Posterior cingulate gyrus (tissue), 11 donors: ENCODE measurements at regions not wholly inside any gene's neighbourhood (a gene's known extent, or its start where the extent isn't known, plus 50 kb on each side); places are given as distances from the start of the nearest gene placed in this dataset.

Experiments used
- DNase-seq, 10 donors: peaks; one replicate each; pipeline versions ENCODE4 v3.0.0 to v3.0.0-alpha.2; 2020 to 2021; ENCODE audit warnings: mixed read lengths in 3 of 10
- intact Hi-C: fragments of 100-400 bp; cut with DNase I; formaldehyde crosslinking; loops from one replicate; pipeline ENCODE4 v1.15.1; 2023

DNA sequence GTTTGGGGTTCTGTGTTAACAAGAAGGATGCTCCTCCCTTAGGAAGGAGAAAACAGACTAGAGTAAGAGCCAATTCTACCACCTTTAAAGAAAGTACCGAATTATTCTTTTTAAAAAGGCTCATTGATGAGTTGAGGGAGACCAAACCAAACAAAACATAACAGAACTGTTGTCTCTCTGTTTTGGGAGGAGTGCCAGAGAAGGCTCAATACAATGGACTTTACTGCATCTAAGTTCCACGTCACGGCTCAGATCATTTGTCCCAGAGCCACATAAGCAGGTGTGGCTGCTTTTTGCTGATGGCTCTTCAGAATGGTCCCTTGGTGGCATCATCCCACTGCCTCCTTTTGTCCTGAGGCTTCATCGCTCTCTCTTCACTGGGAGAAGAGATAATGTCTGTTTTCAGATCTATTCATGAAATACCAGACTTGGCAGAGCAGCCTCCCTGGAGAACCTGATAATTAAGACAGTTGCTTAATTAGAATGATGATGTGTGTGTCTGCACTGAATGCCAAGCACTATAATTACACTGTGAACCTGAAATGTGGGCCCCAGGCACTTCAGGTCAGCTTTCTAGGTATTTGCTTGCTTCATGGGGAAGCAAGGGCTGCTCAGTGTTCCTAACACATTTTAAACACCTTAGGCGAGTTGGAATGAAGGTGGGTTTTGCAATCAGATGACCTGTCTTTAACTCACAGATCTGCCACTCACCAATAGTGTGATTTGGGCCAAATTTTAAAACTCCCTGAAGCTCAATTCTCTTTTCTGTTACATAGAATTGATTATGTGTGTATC lies 335.2 kb upstream of the MCTP2 start:
- intact Hi-C loops: no loop called here
- DNase-seq: peak in 1 of 10 donors; percentile 2

GRCh38 chr15:93894438-93895036 lies 336.8 kb upstream of the MCTP2 start:
- no peak for DNase-seq
- intact Hi-C loops: no loop called here

- intact Hi-C loops: no loop called here
- DNase-seq: no peak
Measured at GRCh38 chr15:93887151-93887550, 344.2 kb upstream of the MCTP2 start.

GRCh38 chr15:93882779-93883178 lies 348.6 kb upstream of the MCTP2 start:
- intact Hi-C loops: no loop called here

DNA sequence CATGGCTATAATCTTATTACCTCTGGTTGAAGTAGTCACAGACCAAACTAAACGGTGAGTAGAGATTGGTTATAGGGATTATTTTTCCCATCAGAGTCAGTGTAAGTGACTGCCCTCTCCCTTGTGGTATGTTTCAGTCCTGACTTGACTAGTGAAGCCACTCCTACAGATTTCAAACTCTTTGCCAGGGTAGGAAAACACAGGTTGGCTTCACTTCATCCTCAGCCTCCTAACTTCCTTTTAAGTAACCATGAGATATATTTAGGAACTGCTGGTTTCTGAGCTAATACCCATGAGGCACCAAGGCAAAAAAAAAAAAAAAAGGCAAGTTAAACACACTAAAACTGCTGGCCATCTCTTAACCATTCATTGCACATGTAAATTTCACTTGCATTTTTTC lies 349.2 kb upstream of the MCTP2 start:
- intact Hi-C loops: no loop called here
- no peak for DNase-seq

More at GRCh38 chr15:93882779-93883178, 348.6 kb upstream of the MCTP2 start:
- DNase-seq: no peak

DNA sequence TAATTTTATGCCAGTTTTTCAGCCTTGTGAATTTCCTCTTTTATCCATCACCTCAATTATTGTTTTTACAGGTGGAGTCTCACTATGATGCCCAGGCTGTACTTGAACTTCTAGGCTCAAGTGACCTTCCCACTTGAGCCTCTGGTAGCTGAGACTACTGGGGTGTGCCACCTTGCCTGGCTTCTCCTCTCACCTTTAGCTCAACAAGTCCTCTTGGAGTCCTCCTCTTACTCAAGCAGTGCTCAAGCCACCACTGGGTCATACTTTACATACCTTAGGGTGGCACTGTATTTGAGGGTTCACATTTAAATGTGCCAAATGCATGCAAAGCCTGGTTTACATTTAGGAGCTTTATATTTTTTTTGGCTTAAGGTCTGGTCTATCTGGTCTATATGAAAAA lies 350.1 kb upstream of the MCTP2 start:
- intact Hi-C loops: no loop called here
- DNase-seq: no peak

- intact Hi-C loops: no loop called here
- no peak for DNase-seq
Measured at GRCh38 chr15:93880358-93880757, 351.0 kb upstream of the MCTP2 start.

DNA sequence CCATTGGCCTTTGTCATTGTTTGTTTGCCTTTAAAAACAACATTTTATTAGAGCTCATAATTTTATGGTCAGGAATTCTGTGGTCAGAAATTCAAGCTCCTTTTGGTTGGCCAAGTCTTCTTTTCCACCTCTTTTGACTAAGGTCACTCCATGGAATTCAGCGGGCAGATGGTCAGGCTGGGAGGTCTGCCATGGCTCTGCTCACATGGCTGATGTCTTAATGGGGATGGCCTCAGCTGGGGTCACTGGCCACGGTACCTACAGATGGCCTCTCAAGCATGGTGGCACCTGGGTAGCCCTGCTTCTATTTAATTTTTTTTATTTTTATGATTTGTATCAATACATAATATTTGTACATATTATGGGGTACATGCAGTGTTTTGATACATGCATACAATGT lies 360.8 kb upstream of the MCTP2 start:
- intact Hi-C loops: no loop called here
- DNase-seq: no peak

GRCh38 chr15:93866948-93867347 lies 364.4 kb upstream of the MCTP2 start:
- no peak for DNase-seq
- intact Hi-C loops: no loop called here

- no peak for DNase-seq
- intact Hi-C loops: no loop called here
Measured at GRCh38 chr15:93866476-93866875, 364.9 kb upstream of the MCTP2 start.

DNA sequence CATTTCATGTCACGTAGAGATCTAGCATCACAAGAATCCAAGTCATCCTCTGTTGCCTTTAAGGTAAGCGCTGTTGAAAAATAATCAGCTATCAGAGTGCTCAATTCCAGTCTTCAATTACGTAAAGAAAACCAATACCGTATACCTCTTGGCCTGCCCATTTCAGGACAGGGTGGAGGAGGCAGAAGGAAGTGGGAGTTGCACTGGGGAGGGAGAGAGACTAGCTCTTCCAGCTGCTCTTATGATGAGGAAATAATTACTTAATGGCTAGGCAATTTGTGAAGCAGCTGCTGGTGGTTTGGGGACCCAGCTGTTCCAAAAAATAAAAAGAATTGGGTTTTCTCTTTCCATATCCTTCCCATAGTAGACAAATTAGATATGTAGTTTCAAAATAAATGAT lies 365.8 kb upstream of the MCTP2 start:
- no peak for DNase-seq
- intact Hi-C loops: no loop called here

GRCh38 chr15:93862791-93863190 lies 368.6 kb upstream of the MCTP2 start:
- intact Hi-C loops: no loop called here
- DNase-seq: peak in 2 of 10 donors; percentile 10 to 19

DNA sequence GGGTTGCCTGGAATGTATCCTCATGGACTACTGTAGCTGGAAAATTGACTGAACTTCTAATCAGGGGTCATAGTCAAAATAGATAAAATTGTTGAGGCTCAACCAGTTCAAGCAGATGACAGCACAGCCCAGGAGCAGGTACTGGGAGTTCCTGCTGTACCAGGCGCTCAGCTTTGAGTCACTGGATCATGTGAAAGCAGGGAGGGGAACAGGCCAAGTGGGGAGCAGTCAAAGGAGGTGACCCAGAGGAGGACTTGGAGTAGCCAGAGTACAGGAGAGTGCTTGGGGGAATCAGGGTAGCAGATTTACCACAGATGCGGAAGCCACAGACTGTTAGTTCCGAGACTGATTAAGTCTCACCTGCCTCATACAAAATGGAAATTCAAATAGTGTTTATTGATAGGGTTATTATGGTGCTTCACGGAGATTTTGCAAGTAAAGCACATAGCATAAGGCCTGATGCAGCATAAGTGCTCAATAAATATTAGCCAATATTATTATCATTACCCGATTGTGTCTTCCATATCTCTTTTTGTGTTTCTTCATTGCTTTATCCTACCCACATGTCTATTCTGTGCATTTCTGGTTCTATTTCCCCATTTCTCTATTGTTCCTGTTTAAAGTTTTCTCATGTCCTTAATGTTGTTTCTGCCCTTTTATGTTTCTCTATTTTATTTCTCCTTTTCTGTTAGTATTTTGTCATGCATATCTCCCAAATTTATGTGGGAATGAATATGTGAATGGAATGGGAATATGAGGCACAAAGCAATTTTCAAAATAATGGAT lies 369.2 kb upstream of the MCTP2 start:
- DNase-seq: peak in 1 of 10 donors; percentile 8
- intact Hi-C loops: no loop called here

GRCh38 chr15:93861413-93861812 lies 369.9 kb upstream of the MCTP2 start:
- no peak for DNase-seq

DNA sequence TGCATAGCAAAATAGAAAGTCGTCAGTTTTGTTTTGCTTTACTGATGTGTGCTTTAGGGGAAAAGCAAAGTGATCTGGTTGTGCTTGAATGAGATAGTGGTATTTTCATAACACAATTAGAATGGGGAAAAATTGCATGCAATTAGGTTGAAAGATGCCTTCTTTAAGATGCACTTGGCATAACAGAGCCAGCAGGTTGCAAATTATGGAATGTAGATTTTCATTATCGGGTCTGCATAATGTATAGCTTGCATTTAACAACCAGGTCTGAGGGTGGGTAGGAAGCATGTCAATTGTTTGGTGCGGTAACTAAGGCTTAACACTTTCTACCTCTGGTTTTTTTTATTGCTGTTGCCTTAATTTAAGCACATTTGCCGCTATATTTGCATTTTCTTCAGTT lies 370.7 kb upstream of the MCTP2 start:
- no peak for DNase-seq
- intact Hi-C loops: no loop called here

More at GRCh38 chr15:93861413-93861812, 369.9 kb upstream of the MCTP2 start:
- intact Hi-C loops: no loop called here

DNA sequence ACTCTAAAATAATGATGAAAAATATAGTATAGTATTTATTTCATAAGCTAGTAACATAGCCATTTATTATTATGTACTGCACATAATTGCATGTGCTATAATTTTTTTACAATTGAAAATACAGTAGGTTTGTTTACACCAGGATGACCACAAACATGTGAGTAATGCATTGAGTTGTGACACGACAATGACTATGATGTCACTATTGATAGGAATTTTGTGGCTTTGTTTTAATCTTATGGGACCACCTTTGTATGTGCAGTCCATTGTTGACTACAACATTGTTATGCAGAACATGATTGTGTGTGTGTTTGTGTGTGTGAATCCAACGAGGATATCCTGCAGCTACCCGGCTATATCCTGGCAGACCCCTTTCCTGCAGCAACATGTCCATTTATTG lies 372.2 kb upstream of the MCTP2 start:
- intact Hi-C loops: no loop called here
- no peak for DNase-seq

DNA sequence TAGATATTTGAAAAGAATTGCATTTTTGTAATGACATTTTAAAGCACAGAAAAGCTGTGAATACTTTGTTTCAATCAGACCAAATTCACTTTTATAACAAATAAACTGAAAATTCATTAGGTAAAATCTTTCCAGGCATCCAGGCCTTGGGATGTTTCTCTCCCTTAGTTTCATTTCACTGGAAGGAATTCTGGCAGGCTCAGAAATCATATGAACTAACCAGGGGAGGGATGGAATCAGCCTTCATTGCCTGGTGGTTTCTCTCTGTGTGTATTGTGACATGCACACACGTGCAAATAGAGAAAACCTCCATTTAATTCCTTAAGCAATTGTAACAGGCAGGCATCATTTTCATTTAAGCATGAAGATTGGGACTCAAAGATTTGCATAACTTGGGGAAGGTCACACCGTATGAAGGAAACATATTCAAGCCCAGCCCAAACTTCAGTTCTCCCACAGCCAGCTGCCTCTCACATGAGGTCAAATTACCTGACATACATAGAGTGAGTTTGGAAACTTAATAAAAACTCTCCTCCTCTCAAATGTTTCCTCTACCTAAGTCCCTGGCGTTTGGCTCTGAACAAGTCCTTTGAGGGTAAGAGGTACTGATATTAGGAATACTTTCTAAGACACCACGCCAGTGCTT lies 376.1 kb upstream of the MCTP2 start:
- DNase-seq: no peak
- intact Hi-C loops: no loop called here

GRCh38 chr15:93854088-93854487 lies 377.3 kb upstream of the MCTP2 start:
- intact Hi-C loops: no loop called here
- DNase-seq: no peak

DNA sequence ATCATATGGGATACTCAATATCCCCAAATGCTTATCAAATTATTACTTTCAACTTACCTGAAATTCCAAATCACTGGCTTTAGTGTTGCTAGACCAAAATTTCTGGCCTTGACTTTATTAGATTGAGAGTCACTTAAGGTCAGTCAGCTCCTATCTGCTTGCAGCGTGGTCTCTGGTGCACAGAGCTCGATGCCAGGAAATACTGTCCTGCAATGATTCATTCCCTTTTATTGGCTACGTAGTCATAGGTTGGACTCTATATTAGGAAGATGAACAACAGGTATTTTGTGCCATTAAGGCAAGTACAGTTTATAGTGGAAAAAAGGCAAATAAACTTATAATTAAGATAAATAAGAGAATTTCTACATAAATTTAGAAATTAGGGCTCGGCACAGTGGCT lies 378.6 kb upstream of the MCTP2 start:
- intact Hi-C loops: no loop called here
- DNase-seq: no peak

GRCh38 chr15:93848490-93848889 lies 382.9 kb upstream of the MCTP2 start:
- no peak for DNase-seq
- intact Hi-C loops: no loop called here

DNA sequence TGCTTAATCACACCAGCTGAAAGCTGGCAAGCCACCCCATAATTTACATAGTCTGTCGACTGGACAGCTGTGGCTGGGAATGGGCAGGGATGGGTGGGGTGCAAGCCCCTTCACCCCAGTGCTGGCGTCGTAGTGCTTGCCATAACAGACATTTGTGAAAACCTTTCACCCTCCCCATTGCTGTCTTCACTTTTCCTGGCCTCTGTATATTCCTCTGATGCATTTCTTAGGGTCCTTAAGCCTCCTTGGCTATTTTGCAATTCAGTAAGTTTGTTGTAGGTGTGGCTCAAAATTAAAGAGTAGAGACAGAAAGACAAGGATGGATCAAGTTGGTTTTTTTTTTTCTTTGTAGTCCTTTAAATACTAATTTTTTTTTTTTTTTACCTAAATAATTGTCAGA lies 383.3 kb upstream of the MCTP2 start:
- intact Hi-C loops: no loop called here
- no peak for DNase-seq
